Panc1 (cell line): ENCODE measurements at regions not wholly inside any gene's neighbourhood (a gene's known extent, or its start where the extent isn't known, plus 50 kb on each side); places are given as distances from the start of the nearest gene placed in this dataset.

Source experiments
- ATAC-seq: fragments of 200-7000 bp; cut with Tn5 transposase; 2 replicates; pipeline ENCODE4 v1.9.1; 2020; ENCODE audit warnings: mild to moderate bottlenecking, moderate library complexity
- BruUV-seq: library from RNA; stranded (reverse); fragments of 400-500 nt; replicated peaks from 2 replicates; lab custom pipeline; 2021; lab: Mats Ljungman, UMichigan
- CTCF ChIA-PET: fragments of 300-600 bp; sonication (Branson Sonifier 250); formaldehyde crosslinking; loops from one replicate; lab custom pipeline; 2022; ENCODE audit warnings: antibody characterized with exemption; lab: Charles Lee
- POLR2A ChIA-PET: fragments of 300-600 bp; sonication (Branson Sonifier 250); formaldehyde crosslinking; loops from one replicate; lab custom pipeline; 2022; ENCODE audit warnings: antibody characterized with exemption; lab: Charles Lee
- DNase-seq: peaks from one replicate; pipeline ENCODE4 v3.0.0-alpha.2; 2010; ENCODE audit warnings: low read depth, low spot score
- H3K27ac ChIP-seq: 2 replicates; pipeline ENCODE4 v1.5.1; 2011; ENCODE audit warnings: mild to moderate bottlenecking, low read length, inconsistent platforms
- H3K27me3 ChIP-seq: fragments of 200-500 bp; sonication (Bioruptor generic); 2 replicates; pipeline ENCODE4 v1.6.0; 2014; ENCODE audit warnings: low read length, inconsistent platforms; ENCODE audit not compliant: control insufficient read depth, insufficient read depth
- H3K36me3 ChIP-seq: fragments of 200-500 bp; sonication (Bioruptor generic); 2 replicates; pipeline ENCODE4 v1.5.1; 2014; ENCODE audit warnings: inconsistent platforms, mild to moderate bottlenecking, low read length, moderate library complexity; ENCODE audit not compliant: control insufficient read depth, insufficient read depth
- H3K4me1 ChIP-seq: 2 replicates; pipeline ENCODE4 v1.5.1; 2011; ENCODE audit warnings: inconsistent platforms, mild to moderate bottlenecking, low read length, moderate library complexity; ENCODE audit not compliant: control insufficient read depth, insufficient read depth
- H3K4me3 ChIP-seq, 2 experiments: 2 replicates each; pipeline ENCODE4 v1.5.1; 2011 to 2012; ENCODE audit warnings: low read depth in 2 of 2, low read length in 2 of 2, mild to moderate bottlenecking in 2 of 2, inconsistent platforms in 1 of 2, moderate library complexity in 1 of 2
- H3K9me3 ChIP-seq: fragments of 200-500 bp; sonication (Bioruptor generic); 2 replicates; pipeline ENCODE4 v1.5.1; 2014; ENCODE audit warnings: low read depth, mild to moderate bottlenecking, inconsistent platforms, low read length, moderate library complexity; ENCODE audit not compliant: control insufficient read depth, insufficient read depth
- POLR2AphosphoS5 ChIP-seq: IDR thresholded peaks from 2 replicates; pipeline ENCODE4 v1.6.1; 2012; ENCODE audit warnings: mild to moderate bottlenecking, low read depth, low read length, moderate library complexity
- SIN3A ChIP-seq: IDR thresholded peaks from 2 replicates; pipeline ENCODE4 v1.6.1; 2012; ENCODE audit warnings: low read depth, mild to moderate bottlenecking, low read length, moderate library complexity, borderline replicate concordance; ENCODE audit not compliant: insufficient read depth
- TCF7L2 ChIP-seq: IDR thresholded peaks from 2 replicates; pipeline ENCODE4 v1.6.1; 2011; ENCODE audit warnings: mild to moderate bottlenecking, low read depth, low read length, inconsistent platforms
- in situ Hi-C: cut with HindIII; loops from 2 replicates; pipeline ENCODE4 v1.10.0; 2016; ENCODE audit warnings: low sequenced_read_pairs, low pct_unique_long_range_greater_than_20kb
- intact Hi-C: fragments of 100-400 bp; cut with micrococcal nuclease; formaldehyde crosslinking; loops from one replicate; pipeline ENCODE4 v1.10.0; 2022; ENCODE audit not compliant: unreplicated experiment
- TF ChIP-seq, protein P1 (sequence below), 2 experiments: IDR thresholded peaks; 2 replicates each; pipeline ENCODE4 v1.6.1; 2011 to 2012; ENCODE audit warnings: low read depth in 2 of 2, control low read depth in 1 of 2, low read length in 1 of 2, mild to moderate bottlenecking in 1 of 2, moderate library complexity in 1 of 2; ENCODE audit not compliant: insufficient read depth in 1 of 2
- TF ChIP-seq, protein P2 (sequence below): fragments of 450-650 bp; IDR thresholded peaks from 2 replicates; pipeline ENCODE4 v1.5.1; 2017; ENCODE audit warnings: mild to moderate bottlenecking

DNA sequence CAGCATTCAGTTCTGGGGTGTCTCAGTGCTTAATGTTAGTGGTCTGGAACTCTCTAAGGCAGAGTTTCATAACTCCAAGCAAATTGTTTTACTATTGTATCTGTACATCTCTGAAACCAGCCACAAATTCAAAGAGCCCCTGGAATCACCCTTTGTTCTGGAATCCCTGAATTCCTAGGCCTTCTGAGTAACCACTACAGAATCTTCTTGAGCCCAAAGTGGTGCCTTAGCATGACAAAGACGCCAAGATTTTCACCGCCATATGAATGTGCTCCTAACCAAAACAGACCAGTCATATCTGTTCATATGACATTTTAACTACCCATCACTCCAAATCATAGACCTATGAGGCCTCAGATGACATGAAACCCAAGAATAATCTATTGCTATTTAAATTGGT is 668.1 kb downstream of the EPHA4 start:
- ChIA-PET CTCF (no interaction called here), POLR2A (no interaction called here)
- Histone ChIP-seq H3K36me3 (no peaks in the 10 kb centered on the region), H3K27me3 (no peaks in the 10 kb centered on the region), H3K27ac (no peak overlapping the region), H3K4me1 (no peaks in the 10 kb centered on the region), H3K4me3 (no peak overlapping the region), H3K9me3 (no peaks in the 10 kb centered on the region)
- no peak for ATAC-seq
- BruUV-seq = no TSS peak
- TF ChIP-seq, protein P1, sequence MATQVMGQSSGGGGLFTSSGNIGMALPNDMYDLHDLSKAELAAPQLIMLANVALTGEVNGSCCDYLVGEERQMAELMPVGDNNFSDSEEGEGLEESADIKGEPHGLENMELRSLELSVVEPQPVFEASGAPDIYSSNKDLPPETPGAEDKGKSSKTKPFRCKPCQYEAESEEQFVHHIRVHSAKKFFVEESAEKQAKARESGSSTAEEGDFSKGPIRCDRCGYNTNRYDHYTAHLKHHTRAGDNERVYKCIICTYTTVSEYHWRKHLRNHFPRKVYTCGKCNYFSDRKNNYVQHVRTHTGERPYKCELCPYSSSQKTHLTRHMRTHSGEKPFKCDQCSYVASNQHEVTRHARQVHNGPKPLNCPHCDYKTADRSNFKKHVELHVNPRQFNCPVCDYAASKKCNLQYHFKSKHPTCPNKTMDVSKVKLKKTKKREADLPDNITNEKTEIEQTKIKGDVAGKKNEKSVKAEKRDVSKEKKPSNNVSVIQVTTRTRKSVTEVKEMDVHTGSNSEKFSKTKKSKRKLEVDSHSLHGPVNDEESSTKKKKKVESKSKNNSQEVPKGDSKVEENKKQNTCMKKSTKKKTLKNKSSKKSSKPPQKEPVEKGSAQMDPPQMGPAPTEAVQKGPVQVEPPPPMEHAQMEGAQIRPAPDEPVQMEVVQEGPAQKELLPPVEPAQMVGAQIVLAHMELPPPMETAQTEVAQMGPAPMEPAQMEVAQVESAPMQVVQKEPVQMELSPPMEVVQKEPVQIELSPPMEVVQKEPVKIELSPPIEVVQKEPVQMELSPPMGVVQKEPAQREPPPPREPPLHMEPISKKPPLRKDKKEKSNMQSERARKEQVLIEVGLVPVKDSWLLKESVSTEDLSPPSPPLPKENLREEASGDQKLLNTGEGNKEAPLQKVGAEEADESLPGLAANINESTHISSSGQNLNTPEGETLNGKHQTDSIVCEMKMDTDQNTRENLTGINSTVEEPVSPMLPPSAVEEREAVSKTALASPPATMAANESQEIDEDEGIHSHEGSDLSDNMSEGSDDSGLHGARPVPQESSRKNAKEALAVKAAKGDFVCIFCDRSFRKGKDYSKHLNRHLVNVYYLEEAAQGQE (IDR thresholded peaks at IDR 0.05; ENCODE audit: insufficient read depth in 1 of 2, low read depth in 2 of 2, low read length in 1 of 2) = no peak
- TF ChIP-seq SIN3A (no peak), POLR2AphosphoS5 (no peak), TCF7L2 (no peak)
- TF ChIP-seq, protein P2, sequence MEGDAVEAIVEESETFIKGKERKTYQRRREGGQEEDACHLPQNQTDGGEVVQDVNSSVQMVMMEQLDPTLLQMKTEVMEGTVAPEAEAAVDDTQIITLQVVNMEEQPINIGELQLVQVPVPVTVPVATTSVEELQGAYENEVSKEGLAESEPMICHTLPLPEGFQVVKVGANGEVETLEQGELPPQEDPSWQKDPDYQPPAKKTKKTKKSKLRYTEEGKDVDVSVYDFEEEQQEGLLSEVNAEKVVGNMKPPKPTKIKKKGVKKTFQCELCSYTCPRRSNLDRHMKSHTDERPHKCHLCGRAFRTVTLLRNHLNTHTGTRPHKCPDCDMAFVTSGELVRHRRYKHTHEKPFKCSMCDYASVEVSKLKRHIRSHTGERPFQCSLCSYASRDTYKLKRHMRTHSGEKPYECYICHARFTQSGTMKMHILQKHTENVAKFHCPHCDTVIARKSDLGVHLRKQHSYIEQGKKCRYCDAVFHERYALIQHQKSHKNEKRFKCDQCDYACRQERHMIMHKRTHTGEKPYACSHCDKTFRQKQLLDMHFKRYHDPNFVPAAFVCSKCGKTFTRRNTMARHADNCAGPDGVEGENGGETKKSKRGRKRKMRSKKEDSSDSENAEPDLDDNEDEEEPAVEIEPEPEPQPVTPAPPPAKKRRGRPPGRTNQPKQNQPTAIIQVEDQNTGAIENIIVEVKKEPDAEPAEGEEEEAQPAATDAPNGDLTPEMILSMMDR = no peak
- no peak for DNase-seq
- intact Hi-C loops = no loop called here
- in situ Hi-C loops = no loop called here

DNA sequence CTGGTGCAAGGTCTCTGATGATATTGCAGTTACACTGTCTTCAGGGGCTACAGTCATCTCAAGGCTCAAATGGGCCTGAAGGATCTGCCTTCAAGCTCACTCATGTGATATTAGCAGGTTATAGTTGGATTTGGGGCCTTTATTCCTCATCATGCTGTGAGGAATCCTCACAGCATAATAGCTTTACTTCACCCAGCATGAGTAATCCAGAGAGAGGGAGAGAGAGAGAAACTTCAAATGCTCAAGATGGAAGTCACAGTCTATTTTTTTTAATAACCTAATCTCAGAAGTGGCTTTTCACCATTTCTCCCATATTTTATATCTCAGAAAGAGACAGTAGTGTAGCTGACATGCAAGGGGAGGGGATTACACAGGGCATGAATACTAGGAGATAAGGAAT is 658.7 kb downstream of the EPHA4 start:
- no peaks in the 10 kb centered on the region for H3K36me3 ChIP-seq
- intact Hi-C loops = no loop called here
- H3K27me3 ChIP-seq = no peaks in the 10 kb centered on the region
- BruUV-seq = no TSS peak
- no peaks in the 10 kb centered on the region for H3K9me3 ChIP-seq
- no peak for TF ChIP-seq POLR2AphosphoS5
- TF ChIP-seq SIN3A = no peak
- TF ChIP-seq TCF7L2 = no peak
- TF ChIP-seq, protein P2 = no peak
- TF ChIP-seq, protein P1 (IDR thresholded peaks at IDR 0.05; ENCODE audit: insufficient read depth in 1 of 2, low read depth in 2 of 2, low read length in 1 of 2) = no peak
- no peak overlapping the region for H3K4me3 ChIP-seq
- no peak for ATAC-seq
- H3K27ac ChIP-seq = no peak overlapping the region
- ChIA-PET CTCF (no interaction called here), POLR2A (no interaction called here)
- DNase-seq = no peak
- in situ Hi-C loops = no loop called here
- H3K4me1 ChIP-seq = no peaks in the 10 kb centered on the region
